ENCODE measurements at regions not wholly inside any gene's neighbourhood (a gene's known extent, or its start where the extent isn't known, plus 50 kb on each side); places are given as distances from the start of the nearest gene placed in this dataset.

- intact Hi-C loops (cut with micrococcal nuclease) = no loop called here
- no peak overlapping the region for H4K8ac ChIP-seq (ENCODE audit: low read depth in 2 of 2, low read length in 2 of 2)
- no peak overlapping the region for H3K23ac ChIP-seq (ENCODE audit: low read depth, low read length)
- DNase-seq (no peak), ATAC-seq (ENCODE audit: low read depth) (no peak)
- CTCF ChIA-PET = no interaction called here
- H3K14ac ChIP-seq (replicated peaks; ENCODE audit: low read depth, low read length) = no peak overlapping the region
- POLR2A ChIA-PET (ENCODE audit: unreplicated experiment) = no interaction called here
- H3K27me3 ChIP-seq (ENCODE audit: control insufficient read depth, insufficient read depth, low read length) = peaks cover 18% of the 10 kb centered on the region
- no peaks in the 10 kb centered on the region for H3K36me3 ChIP-seq (ENCODE audit: control insufficient read depth, insufficient read depth, low read length)
- no peak overlapping the region for H2AK5ac ChIP-seq (ENCODE audit: low read depth, low read length)
- no peak overlapping the region; the same call in 1 of the 2 replicates for H3K56ac ChIP-seq (ENCODE audit: extremely low read depth, insufficient read depth, low read length)
- H3K18ac ChIP-seq (ENCODE audit: low read depth, low read length) = no peak overlapping the region
- TF ChIP-seq, protein P1, sequence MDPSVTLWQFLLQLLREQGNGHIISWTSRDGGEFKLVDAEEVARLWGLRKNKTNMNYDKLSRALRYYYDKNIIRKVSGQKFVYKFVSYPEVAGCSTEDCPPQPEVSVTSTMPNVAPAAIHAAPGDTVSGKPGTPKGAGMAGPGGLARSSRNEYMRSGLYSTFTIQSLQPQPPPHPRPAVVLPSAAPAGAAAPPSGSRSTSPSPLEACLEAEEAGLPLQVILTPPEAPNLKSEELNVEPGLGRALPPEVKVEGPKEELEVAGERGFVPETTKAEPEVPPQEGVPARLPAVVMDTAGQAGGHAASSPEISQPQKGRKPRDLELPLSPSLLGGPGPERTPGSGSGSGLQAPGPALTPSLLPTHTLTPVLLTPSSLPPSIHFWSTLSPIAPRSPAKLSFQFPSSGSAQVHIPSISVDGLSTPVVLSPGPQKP (IDR thresholded peaks at IDR 0.05; ENCODE audit: borderline replicate concordance, low read depth, low read length) = no peak
- TF ChIP-seq SMC3 (IDR thresholded peaks at IDR 0.05; ENCODE audit: low read depth, low read length) = no peak
- TF ChIP-seq MAZ (IDR thresholded peaks at IDR 0.05; ENCODE audit: borderline replicate concordance, low read depth, low read length) = no peak
- no peak for TF ChIP-seq MAFK (IDR thresholded peaks at IDR 0.05; ENCODE audit: low read depth, low read length)
- no peak for TF ChIP-seq FOS (IDR thresholded peaks at IDR 0.05; ENCODE audit: low read depth, low read length)
- TF ChIP-seq CHD1 (IDR thresholded peaks at IDR 0.05; ENCODE audit: low read depth, low read length) = no peak
- TF ChIP-seq, protein P2, sequence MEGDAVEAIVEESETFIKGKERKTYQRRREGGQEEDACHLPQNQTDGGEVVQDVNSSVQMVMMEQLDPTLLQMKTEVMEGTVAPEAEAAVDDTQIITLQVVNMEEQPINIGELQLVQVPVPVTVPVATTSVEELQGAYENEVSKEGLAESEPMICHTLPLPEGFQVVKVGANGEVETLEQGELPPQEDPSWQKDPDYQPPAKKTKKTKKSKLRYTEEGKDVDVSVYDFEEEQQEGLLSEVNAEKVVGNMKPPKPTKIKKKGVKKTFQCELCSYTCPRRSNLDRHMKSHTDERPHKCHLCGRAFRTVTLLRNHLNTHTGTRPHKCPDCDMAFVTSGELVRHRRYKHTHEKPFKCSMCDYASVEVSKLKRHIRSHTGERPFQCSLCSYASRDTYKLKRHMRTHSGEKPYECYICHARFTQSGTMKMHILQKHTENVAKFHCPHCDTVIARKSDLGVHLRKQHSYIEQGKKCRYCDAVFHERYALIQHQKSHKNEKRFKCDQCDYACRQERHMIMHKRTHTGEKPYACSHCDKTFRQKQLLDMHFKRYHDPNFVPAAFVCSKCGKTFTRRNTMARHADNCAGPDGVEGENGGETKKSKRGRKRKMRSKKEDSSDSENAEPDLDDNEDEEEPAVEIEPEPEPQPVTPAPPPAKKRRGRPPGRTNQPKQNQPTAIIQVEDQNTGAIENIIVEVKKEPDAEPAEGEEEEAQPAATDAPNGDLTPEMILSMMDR (conservative IDR thresholded peaks at IDR 0.05; ENCODE audit: low read depth, low read length) = no peak
- no peak for TF ChIP-seq BHLHE40 (IDR thresholded peaks at IDR 0.05; ENCODE audit: low read depth, low read length)
- TF ChIP-seq RCOR1 (IDR thresholded peaks at IDR 0.05; ENCODE audit: insufficient replicate concordance, low read length) = no peak
- no peak for TF ChIP-seq MXI1 (IDR thresholded peaks at IDR 0.05; ENCODE audit: borderline replicate concordance, low read depth, low read length)
- no peak for TF ChIP-seq CEBPB (IDR thresholded peaks at IDR 0.05; ENCODE audit: low read depth, low read length)
- no peak for TF ChIP-seq NFE2L2 (IDR thresholded peaks at IDR 0.05; ENCODE audit: low read depth, low read length)
- no peaks in the 10 kb centered on the region for H3K9me3 ChIP-seq (ENCODE audit: control insufficient read depth, insufficient read depth, low read length)
- dilution Hi-C loops (cut with HindIII; ENCODE audit: low sequenced_read_pairs, unreplicated experiment) = no loop called here
- no peak overlapping the region for H2BK120ac ChIP-seq (ENCODE audit: low read depth, low read length)
- H2BK20ac ChIP-seq (ENCODE audit: low read depth, low read length) = no peak overlapping the region
- H3K4me3 ChIP-seq (ENCODE audit: insufficient read depth, low read depth, low read length) = no peak overlapping the region
- in situ Hi-C loops (cut with MboI; ENCODE audit: low sequenced_read_pairs) = no loop called here
- H2AFZ ChIP-seq (replicated peaks; ENCODE audit: low read length, poor library complexity) = no peak overlapping the region
- H3K4me1 ChIP-seq (ENCODE audit: control insufficient read depth, insufficient read depth, low read length) = no peaks in the 10 kb centered on the region
- H3K79me1 ChIP-seq (ENCODE audit: low read depth in 1 of 2, low read length in 2 of 2) = no peaks in the 10 kb centered on the region
- no peaks in the 10 kb centered on the region for H3K9me1 ChIP-seq (ENCODE audit: insufficient read depth, low read length)
- H2BK15ac ChIP-seq (ENCODE audit: low read depth, low read length) = no peak overlapping the region
- no peaks in the 10 kb centered on the region for H4K20me1 ChIP-seq (ENCODE audit: insufficient read depth, low read length)
- BruUV-seq (replicated peaks) = no TSS peak
- no peak overlapping the region for H3K9ac ChIP-seq (ENCODE audit: low read depth, low read length)
- H4K91ac ChIP-seq (ENCODE audit: insufficient read depth, low read depth, low read length) = no peak overlapping the region
- H2AK9ac ChIP-seq (replicated peaks; ENCODE audit: low read depth, low read length, poor library complexity) = no peak overlapping the region
- H2BK5ac ChIP-seq (ENCODE audit: low read depth, low read length, poor library complexity, severe bottlenecking) = no peak overlapping the region
- no peak overlapping the region for H3K4ac ChIP-seq (ENCODE audit: low read depth, low read length)
- 53% methylated on average over 5 of the region's 18 CpGs; no CpG with 5 or more reads in 1 of the 2 experiments for WGBS, 2 experiments (ENCODE audit: extremely low coverage in 2 of 2, insufficient read length in 1 of 2)
- H3K27ac ChIP-seq (ENCODE audit: insufficient read depth, low read length) = no peak overlapping the region
- no peak overlapping the region for H3K4me2 ChIP-seq (ENCODE audit: low read depth, low read length)
- H4K5ac ChIP-seq (ENCODE audit: low read depth, low read length) = no peak overlapping the region
These were observed 80.0 kb downstream of the TRIM29 start for GRCh38 chr11:120057595-120058581.

Data from IMR-90 (cell line).